ENCODE measurements at regions not wholly inside any gene's neighbourhood (a gene's known extent, or its start where the extent isn't known, plus 50 kb on each side); places are given as distances from the start of the nearest gene placed in this dataset.

DNA sequence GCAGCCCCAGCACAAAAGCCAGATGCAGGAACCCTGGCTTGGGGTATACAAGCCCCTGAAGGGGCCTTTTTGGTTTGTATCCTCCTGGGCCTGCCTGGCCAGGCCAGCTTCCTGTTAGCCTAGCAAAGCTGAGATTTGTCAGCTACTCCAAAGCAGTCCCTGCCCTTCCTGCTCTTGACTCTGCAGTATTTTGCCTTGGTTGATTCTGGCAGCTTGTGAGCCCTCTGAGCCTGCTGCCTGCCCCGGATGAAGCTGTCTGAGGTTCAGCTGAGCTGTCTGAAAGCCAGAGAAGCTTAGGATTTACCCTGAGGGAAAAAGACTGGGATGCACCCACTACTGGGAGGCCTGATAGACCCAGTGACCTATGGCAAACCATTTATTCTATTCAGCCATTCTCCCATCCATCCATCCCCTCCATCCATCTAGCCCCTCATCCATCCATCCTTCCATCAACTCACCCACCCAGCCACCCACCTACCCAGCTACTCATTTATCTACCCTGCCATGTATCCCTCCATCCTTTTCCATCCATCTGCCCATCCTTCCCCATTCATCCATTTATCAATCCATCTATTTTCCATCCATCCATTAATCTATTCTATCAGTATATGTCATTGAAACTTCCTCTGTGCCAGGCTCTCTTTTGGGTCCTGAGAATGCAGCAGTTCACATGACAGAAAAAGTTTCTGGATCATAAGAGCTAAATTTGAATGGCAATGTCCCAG lies 307.5 kb downstream of the DHX35 start:
- Histone ChIP-seq H3K27me3 (ENCODE audit: insufficient read depth, low read depth) (peaks cover 29% of the 10 kb centered on the region), H3K79me2 (ENCODE audit: low read depth) (no peaks in the 10 kb centered on the region), H3K27ac (no peak overlapping the region), H4K20me1 (ENCODE audit: insufficient read depth) (no peaks in the 10 kb centered on the region), H3K36me3 (ENCODE audit: low read depth) (no peaks in the 10 kb centered on the region), H3F3A (ENCODE audit: insufficient read depth, low read depth) (no peaks in the 10 kb centered on the region), H3K4me1 (replicated peaks; ENCODE audit: insufficient read depth) (no peaks in the 10 kb centered on the region), H3K9me3 (ENCODE audit: insufficient read depth, low read depth) (no peaks in the 10 kb centered on the region), H2AFZ (no peak overlapping the region), H3K9me2 (ENCODE audit: insufficient read depth) (no peaks in the 10 kb centered on the region), H3K4me2 (no peak overlapping the region), H3K4me3 (no peak overlapping the region)
- BruUV-seq (replicated peaks): no TSS peak
- DNase-seq: no peak
- intact Hi-C loops (cut with micrococcal nuclease; ENCODE audit: unreplicated experiment): loop anchor here (2.0 kb wide), 1 partner anchor 1693 kb away; no protein-coding TSS in a partner anchor
- ChIA-PET POLR2A (ENCODE audit: unreplicated experiment) (no interaction called here), CTCF (interaction anchor here (1.0 kb wide), 1 partner anchor 1694 kb away, joined by 4 read pairs; no protein-coding TSS in a partner anchor)
- no peak for TF ChIP-seq EZH2 (IDR thresholded peaks at IDR 0.05; ENCODE audit: low read depth)
- TF ChIP-seq, protein P1, sequence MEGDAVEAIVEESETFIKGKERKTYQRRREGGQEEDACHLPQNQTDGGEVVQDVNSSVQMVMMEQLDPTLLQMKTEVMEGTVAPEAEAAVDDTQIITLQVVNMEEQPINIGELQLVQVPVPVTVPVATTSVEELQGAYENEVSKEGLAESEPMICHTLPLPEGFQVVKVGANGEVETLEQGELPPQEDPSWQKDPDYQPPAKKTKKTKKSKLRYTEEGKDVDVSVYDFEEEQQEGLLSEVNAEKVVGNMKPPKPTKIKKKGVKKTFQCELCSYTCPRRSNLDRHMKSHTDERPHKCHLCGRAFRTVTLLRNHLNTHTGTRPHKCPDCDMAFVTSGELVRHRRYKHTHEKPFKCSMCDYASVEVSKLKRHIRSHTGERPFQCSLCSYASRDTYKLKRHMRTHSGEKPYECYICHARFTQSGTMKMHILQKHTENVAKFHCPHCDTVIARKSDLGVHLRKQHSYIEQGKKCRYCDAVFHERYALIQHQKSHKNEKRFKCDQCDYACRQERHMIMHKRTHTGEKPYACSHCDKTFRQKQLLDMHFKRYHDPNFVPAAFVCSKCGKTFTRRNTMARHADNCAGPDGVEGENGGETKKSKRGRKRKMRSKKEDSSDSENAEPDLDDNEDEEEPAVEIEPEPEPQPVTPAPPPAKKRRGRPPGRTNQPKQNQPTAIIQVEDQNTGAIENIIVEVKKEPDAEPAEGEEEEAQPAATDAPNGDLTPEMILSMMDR (conservative IDR thresholded peaks at IDR 0.05): no peak

DNA sequence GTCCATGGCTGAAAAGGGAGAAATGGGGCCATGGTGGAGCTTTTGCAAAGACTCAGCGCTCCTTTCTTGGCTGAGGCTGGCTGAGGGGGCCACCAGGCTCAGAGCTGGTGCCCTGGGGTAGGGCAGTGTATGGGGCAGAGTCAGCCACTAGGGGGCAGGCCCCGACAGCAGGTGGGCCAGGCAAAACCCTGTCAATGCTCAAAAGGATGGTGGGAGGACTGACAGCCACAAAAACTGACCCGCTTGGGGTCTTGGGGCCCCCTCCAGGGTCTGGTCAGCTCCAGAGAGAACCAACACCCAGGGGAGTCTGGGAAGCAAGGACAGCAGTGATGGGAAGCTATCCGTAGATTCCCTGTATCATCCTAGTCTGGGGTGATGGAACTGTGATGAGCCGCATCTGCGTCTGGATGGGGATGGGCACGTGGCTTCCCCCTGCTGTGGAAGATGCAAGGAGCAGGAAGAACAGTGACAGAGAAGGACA lies 306.9 kb downstream of the DHX35 start:
- H3K27me3 ChIP-seq (ENCODE audit: insufficient read depth, low read depth): peaks cover 26% of the 10 kb centered on the region
- H4K20me1 ChIP-seq (ENCODE audit: insufficient read depth): no peaks in the 10 kb centered on the region
- H3K9me2 ChIP-seq (ENCODE audit: insufficient read depth): no peaks in the 10 kb centered on the region
- H3K79me2 ChIP-seq (ENCODE audit: low read depth): no peaks in the 10 kb centered on the region
- H3K9me3 ChIP-seq (ENCODE audit: insufficient read depth, low read depth): no peaks in the 10 kb centered on the region
- no TSS peak for BruUV-seq (replicated peaks)
- no peak overlapping the region for H2AFZ ChIP-seq
- no peak overlapping the region for H3K27ac ChIP-seq
- no peak for TF ChIP-seq EZH2 (IDR thresholded peaks at IDR 0.05; ENCODE audit: low read depth)
- TF ChIP-seq, protein P1 (conservative IDR thresholded peaks at IDR 0.05): peak; percentile 89
- intact Hi-C loops (cut with micrococcal nuclease; ENCODE audit: unreplicated experiment): loop anchor here (2.0 kb wide), 1 partner anchor 1694 kb away; no protein-coding TSS in a partner anchor
- no peaks in the 10 kb centered on the region for H3K36me3 ChIP-seq (ENCODE audit: low read depth)
- peak in 1 of 2 experiments; percentile 37 for DNase-seq
- ChIA-PET CTCF (interaction anchor here (1.0 kb wide), 1 partner anchor 1694 kb away, joined by 4 read pairs; no protein-coding TSS in a partner anchor), POLR2A (ENCODE audit: unreplicated experiment) (no interaction called here)
- no peak overlapping the region for H3K4me2 ChIP-seq
- H3K4me1 ChIP-seq (replicated peaks; ENCODE audit: insufficient read depth): no peaks in the 10 kb centered on the region
- no peak overlapping the region for H3K4me3 ChIP-seq
- H3F3A ChIP-seq (ENCODE audit: insufficient read depth, low read depth): no peaks in the 10 kb centered on the region

DNA sequence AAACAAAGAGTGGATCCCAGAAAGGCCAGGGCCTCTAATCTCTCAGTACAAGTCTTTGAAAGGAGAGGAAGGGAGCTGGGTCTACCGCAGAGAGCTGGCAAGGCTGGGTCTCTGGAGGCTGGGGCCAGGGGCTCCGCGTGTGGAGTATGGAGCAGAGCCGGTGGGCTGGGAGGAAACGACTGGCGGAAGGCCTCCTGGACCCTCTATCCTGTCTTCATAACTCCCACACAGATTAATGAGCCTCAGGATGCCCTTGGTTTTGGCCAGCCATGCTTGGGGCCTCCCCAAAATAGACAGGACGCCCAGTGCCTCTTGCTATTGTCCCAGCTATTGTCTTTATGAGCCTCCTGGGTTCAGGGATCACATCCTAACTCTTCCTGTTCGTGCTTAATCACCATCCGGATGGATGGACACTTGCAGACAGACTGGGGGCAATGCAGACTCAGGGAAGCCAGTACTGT lies 306.4 kb downstream of the DHX35 start:
- Histone ChIP-seq H3K27me3 (ENCODE audit: insufficient read depth, low read depth) (peaks cover 22% of the 10 kb centered on the region), H2AFZ (no peak overlapping the region), H3K27ac (no peak overlapping the region), H3F3A (ENCODE audit: insufficient read depth, low read depth) (no peaks in the 10 kb centered on the region), H3K4me3 (no peak overlapping the region), H3K4me2 (no peak overlapping the region), H3K9me3 (ENCODE audit: insufficient read depth, low read depth) (no peaks in the 10 kb centered on the region), H4K20me1 (ENCODE audit: insufficient read depth) (no peaks in the 10 kb centered on the region), H3K36me3 (ENCODE audit: low read depth) (no peaks in the 10 kb centered on the region), H3K79me2 (ENCODE audit: low read depth) (no peaks in the 10 kb centered on the region), H3K9me2 (ENCODE audit: insufficient read depth) (no peaks in the 10 kb centered on the region), H3K4me1 (replicated peaks; ENCODE audit: insufficient read depth) (no peaks in the 10 kb centered on the region)
- CTCF ChIA-PET: interaction anchor here (1.0 kb wide), 1 partner anchor 1695 kb away, joined by 4 read pairs; no protein-coding TSS in a partner anchor
- no TSS peak for BruUV-seq (replicated peaks)
- DNase-seq: no peak
- POLR2A ChIA-PET (ENCODE audit: unreplicated experiment): no interaction called here
- intact Hi-C loops (cut with micrococcal nuclease; ENCODE audit: unreplicated experiment): loop anchor here (2.0 kb wide), 1 partner anchor 1694 kb away; no protein-coding TSS in a partner anchor
- TF ChIP-seq, protein P1 (conservative IDR thresholded peaks at IDR 0.05): no peak
- no peak for TF ChIP-seq EZH2 (IDR thresholded peaks at IDR 0.05; ENCODE audit: low read depth)
